ENCODE measurements at regions not wholly inside any gene's neighbourhood (a gene's known extent, or its start where the extent isn't known, plus 50 kb on each side); places are given as distances from the start of the nearest gene placed in this dataset.

- ChIA-PET POLR2A (no interaction called here), CTCF (interaction anchor here (1.2 to 5.1 kb wide), 3 partner anchors 14 to 130 kb away, joined by 3 to 43 read pairs (median 3); no protein-coding TSS in a partner anchor)
- TF ChIP-seq CTCF (IDR thresholded peaks at IDR 0.05; ENCODE audit: control extremely low read depth, extremely low read depth, low read depth, missing control alignments) = no peak
- DNase-seq (ENCODE audit: extremely low spot score) = no peak
These were observed 83.2 kb upstream of the FOXC1 start for GRCh38 chr6:1526398-1527072.

GRCh38 chr6:1527073-1527457, 82.7 kb upstream of the FOXC1 start:
- ChIA-PET POLR2A (no interaction called here), CTCF (interaction anchor here (1.2 to 1.3 kb wide), 2 partner anchors 26 to 130 kb away, joined by 3 read pairs; no protein-coding TSS in a partner anchor)
- DNase-seq (ENCODE audit: extremely low spot score) = no peak
- no peak for TF ChIP-seq CTCF (IDR thresholded peaks at IDR 0.05; ENCODE audit: control extremely low read depth, extremely low read depth, low read depth, missing control alignments)

GRCh38 chr6:1535295-1535694, 74.4 kb upstream of the FOXC1 start:
- no peak for TF ChIP-seq CTCF (IDR thresholded peaks at IDR 0.05; ENCODE audit: control extremely low read depth, extremely low read depth, low read depth, missing control alignments)
- DNase-seq (ENCODE audit: extremely low spot score) = no peak
- ChIA-PET POLR2A (no interaction called here), CTCF (no interaction called here)

- TF ChIP-seq CTCF (IDR thresholded peaks at IDR 0.05; ENCODE audit: control extremely low read depth, extremely low read depth, low read depth, missing control alignments) = no peak
- no peak for DNase-seq (ENCODE audit: extremely low spot score)
- ChIA-PET POLR2A (no interaction called here), CTCF (no interaction called here)
These were observed 72.9 kb upstream of the FOXC1 start for GRCh38 chr6:1536526-1537429.

- ChIA-PET CTCF (interaction anchor here (1.1 to 1.2 kb wide), 2 partner anchors 14 kb away, joined by 3 to 4 read pairs; no protein-coding TSS in a partner anchor), POLR2A (no interaction called here)
- DNase-seq (ENCODE audit: extremely low spot score) = no peak
- TF ChIP-seq CTCF (IDR thresholded peaks at IDR 0.05; ENCODE audit: control extremely low read depth, extremely low read depth, low read depth, missing control alignments) = no peak
These were observed 71.3 kb upstream of the FOXC1 start for GRCh38 chr6:1538369-1538768.

- POLR2A ChIA-PET = no interaction called here
- CTCF ChIA-PET = interaction anchor here (1.2 kb wide), 1 partner anchor 13 kb away, joined by 3 read pairs; no protein-coding TSS in a partner anchor
- TF ChIP-seq CTCF (IDR thresholded peaks at IDR 0.05; ENCODE audit: control extremely low read depth, extremely low read depth, low read depth, missing control alignments) = no peak
- no peak for DNase-seq (ENCODE audit: extremely low spot score)
These were observed 70.8 kb upstream of the FOXC1 start for GRCh38 chr6:1538810-1539478.

All from GM10248 (cell line).